NCI-H1694 treated with DMSO at 0.1 percent for 48 hours (cell line): ENCODE measurements at regions not wholly inside any gene's neighbourhood (a gene's known extent, or its start where the extent isn't known, plus 50 kb on each side); places are given as distances from the start of the nearest gene placed in this dataset.

Experiments used
- DNase-seq: peaks from one replicate; lab custom pipeline; 2025; lab: John Stamatoyannopoulos, UW

DNA sequence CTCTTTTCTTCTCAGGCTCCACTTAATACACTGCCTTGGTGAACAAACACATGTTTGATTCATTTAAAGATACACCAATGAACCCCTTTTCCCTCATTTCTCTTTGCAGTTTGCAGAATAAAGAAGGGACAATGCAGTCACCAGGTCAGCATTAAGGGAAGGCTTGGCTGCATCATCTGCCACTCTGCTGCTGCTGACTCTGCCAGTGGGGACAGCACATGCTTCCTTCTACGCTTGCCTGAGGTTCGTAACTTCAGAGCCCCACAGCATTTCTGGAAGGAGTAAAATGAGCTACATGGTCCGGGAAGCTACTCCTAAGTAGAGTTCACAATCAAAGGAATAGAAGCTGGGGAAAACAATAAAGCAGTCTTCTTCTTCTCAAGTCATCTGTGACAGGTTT lies 178.9 kb upstream of the GATB start:
- DNase-seq, result no peak

DNA sequence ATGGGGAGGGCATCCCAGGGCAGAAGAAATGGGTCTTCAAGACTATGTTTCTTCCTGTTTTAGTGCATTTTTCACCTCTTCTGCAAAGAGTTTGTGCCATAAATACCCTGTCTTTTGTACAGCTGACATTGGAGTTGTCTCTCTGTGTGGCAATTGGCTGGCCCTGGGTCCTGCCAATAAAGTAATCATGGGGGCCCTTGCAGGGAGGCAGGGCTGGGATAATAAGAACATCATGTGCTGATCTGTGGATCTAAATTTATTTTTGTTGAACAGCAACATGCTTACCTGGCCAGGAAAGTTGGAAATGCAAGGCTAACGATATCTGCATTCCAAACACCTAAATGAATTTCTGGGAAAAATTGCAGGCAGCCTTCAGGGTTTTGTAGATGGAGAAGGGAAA lies 174.6 kb upstream of the GATB start:
- no peak for DNase-seq

- DNase-seq, result no peak
These were observed 174.0 kb upstream of the GATB start for GRCh38 chr4:151934766-151935165.

DNA sequence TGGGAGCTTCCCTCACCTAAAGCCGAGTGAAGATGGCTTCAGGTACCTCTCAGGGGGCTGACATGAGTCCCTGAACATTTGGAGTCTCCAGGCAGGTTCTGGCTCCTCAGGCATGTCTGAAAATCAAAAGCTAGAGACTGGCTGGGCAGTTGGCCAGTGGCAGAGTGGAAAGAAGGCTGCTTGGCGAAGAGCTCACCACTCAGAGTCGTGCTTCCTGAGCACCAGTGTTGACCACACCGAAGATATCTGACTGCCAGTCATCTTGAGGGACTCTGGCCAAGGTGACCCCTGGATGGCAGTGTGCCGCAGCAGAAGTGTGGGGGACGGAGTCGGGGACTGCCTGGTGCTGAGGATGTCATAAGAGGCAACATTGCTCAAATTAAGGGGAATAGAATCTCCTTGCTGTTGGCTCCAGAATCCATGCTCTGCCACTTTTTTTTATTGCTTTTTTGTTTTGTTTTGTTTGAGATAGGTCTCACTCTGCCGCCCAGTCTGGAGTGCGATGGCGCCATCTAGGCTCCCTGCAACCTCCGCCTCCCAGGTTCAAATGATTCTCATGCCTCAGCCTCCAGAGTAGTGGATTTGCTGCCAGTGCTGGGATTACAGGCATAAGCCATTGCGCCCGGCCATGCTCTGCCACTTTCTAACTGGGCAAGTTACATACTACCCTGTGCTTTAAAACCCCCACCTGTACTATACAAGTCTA lies 172.5 kb upstream of the GATB start:
- peak; percentile 1 for DNase-seq

- DNase-seq, result no peak
These were observed 170.8 kb upstream of the GATB start for GRCh38 chr4:151931563-151931962.

DNA sequence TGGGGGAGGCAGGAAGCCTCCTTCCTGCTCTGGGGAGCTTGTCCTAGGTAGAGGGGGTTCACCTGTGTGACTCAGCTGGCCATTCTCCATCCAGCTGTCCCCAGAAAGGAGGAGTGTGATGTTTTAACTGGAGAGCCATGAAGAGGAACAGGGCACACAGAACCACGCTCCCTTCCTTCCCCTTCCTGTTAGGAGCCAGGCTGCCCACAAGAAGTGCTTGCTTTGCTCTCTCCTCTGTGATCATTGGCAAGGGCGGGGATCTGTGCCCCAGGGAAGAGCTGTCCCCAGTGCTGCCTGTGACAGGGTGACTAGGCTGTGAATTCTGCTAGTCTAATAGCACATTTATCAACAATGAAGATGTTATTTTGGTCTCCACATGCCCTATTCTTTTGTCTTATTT lies 169.6 kb upstream of the GATB start:
- no peak for DNase-seq

GRCh38 chr4:151928112-151928511 lies 167.3 kb upstream of the GATB start:
- DNase-seq, result no peak

DNA sequence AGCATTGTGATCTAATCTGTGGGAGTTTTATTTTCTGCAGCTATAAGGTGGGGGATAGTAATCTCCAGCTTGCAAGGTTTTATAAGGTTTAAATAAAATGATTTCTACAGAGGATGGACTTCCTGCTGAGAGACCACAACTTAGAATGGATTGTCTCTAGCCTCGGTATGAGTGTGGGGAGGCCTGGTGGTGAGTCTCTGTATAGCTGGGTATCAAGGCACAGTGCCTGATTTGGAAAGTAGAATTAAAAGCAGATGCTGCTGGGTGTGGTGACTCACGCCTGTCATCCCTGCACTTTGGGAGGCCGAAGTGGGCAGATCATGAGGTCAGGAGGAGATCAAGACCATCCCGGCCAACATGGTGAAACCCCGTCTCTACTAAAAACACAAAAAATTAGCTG lies 162.0 kb upstream of the GATB start:
- DNase-seq, result no peak

DNA sequence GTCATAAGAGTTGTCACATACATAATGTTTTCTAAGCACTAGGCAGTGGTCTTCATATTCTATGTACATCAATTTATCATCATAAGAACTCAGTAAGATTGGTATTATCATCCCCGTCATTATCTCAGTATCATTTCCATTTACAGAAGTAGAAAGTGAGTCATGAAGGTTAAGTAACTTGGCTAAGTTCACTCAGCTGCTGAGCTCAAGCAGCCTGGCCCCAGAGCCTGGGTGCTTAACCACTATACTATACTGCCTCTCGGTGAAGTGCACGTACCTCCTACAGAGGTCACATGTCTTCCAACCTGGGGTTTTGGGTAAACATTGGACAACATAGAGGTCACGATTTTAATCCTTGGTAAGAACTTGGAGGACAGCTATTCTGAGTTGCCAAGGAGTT lies 161.5 kb upstream of the GATB start:
- DNase-seq, result no peak

DNA sequence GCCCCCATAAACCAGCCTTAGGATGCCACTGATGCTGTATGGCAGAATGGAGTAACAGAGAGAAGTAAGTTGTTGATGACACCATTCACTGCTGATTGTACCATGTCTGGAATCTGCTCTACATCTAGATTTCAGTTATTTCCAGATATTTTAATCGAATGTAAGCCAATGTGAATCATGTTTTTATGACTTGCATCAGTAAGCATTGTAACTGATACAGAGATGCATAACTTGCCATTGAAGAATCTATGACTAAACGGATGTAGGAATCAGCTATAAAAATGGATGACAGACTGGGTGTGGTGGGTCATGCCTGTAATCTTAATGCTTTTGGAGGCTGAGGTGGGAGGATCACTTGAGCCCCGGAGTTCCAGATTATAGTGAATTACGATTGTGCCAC lies 161.0 kb upstream of the GATB start:
- no peak for DNase-seq

GRCh38 chr4:151921386-151921785 lies 160.6 kb upstream of the GATB start:
- DNase-seq, result no peak

DNA sequence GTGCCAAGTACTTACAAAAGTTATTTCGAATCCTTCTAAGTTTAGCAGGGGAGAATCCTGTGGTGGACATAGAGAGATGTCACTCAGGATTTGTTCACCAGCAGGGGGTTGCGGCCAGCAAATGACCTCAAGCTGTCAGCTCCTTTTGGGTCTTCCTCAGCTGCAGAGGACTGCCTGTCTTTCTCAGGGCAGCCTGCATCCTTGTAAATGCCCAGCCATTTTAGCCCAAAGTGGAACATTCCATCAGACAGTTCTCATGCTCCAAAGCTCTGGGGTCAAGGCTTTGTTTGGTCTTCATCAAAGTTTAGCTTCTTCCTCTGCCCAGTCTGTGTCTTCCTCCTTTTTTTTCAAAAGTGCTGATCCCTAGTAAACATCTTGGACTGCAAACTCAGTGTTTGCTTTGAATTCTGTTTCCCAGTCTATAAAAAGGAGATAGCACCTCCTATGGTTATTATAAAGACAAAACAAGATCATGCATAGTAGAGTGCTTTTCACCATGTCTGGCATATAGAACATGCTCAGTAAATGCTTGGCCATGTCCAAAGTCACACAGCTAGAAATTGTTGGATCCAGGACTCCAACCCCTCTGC lies 156.4 kb upstream of the GATB start:
- DNase-seq, result no peak

- DNase-seq, result no peak
These were observed 151.8 kb upstream of the GATB start for GRCh38 chr4:151912632-151913031.

DNA sequence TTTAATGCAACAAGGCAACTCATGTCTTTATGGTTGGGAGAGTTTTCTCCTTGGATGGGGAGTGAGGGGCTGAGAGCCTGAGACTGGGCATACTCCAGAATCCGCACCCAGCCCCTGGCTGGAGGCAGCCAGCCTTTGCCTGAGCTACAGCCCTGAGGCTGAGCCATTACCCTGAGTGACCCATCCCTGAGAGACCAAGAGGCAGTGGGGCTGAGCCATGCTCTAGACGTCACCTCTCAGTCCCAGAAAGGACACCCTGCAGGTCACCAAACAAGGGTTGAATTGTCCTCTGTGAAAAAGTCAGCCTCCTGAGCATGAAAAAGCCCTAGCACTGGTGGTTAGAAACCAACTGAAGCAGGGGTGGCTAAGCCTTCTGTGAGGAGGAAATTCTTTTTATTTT lies 151.2 kb upstream of the GATB start:
- DNase-seq, result no peak

- DNase-seq, result no peak
These were observed 148.1 kb upstream of the GATB start for GRCh38 chr4:151908734-151909497.

DNA sequence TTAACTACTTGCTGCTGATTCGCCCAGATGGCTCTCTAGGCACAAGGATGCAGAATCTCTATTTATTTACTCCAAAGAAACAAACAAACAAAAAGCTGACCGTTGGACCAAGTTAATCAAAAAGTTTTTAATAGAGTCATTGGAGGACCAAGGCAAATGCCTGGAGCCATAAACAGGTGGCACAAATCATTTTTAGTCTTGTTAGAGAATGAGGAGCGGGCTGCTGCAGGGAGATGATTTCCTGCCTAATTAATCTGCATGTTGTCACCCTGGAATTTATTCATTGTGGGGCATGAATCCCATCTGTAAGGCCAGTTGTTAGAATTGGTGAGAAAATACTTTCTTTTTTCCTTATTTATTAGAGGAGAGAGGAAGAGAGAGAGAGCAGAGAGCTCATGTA lies 147.4 kb upstream of the GATB start:
- DNase-seq, result peak; percentile 7

DNA sequence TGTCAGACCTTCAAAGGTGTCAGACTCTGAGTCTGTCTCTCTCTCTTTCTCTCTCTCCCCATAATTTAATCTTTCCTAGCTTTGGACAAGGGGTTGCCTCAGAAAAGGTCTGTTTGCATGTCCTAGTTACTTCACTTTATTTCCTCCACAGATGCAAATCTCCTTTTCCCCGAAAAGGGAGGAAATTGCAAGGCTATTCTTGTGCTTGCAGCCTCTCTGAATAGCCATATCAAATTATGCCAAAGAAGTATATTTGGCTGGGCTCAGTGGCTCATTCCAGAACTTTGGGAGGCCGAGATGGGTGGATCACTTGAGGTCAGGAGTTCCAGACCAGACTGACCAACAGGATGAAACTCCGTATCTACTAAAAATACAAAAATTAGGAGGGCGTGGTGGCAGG lies 145.6 kb upstream of the GATB start:
- DNase-seq, result no peak

DNA sequence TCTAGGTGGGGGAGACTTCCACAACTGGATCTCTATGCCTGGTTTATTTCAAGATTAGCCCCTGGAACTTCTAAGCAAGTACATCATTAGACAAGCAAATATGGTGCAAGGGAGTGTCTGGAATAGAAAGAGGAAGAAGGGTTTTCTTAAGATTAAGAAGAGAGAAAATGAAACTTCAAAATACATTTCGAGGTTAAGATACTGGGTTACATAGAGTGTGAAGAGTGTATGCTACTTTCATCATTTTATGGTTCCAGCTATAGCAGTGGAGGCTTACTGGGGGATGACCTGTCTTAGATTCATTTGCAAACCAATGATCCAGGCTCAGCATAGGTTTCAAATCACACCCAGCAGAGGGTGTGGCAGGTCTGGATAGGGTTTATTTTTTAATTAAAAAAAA lies 144.4 kb upstream of the GATB start:
- DNase-seq, result no peak

DNA sequence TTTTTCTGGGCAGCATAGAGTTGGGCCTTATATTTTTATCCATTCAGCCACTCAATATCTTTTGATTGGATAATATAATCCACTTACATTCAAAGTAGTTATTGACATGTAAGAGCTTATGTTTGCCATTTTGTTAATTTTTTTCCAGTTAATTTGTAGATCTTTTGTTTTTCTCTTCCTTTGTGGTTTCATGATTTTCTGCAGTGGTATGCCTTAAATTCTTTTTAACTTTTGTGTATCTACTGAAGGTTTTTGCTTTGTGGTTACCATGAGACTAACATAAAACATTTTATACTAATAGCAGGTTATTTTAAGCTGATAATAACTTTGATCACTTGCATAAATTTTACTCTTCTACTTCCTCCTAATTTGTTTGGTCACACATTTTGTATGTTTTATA lies 140.8 kb upstream of the GATB start:
- no peak for DNase-seq

- no peak for DNase-seq
These were observed 136.1 kb upstream of the GATB start for GRCh38 chr4:151896880-151897279.

- no peak for DNase-seq
These were observed 134.9 kb upstream of the GATB start for GRCh38 chr4:151895671-151896070.

- DNase-seq, result no peak
These were observed 133.4 kb upstream of the GATB start for GRCh38 chr4:151894246-151894645.

- DNase-seq, result no peak
These were observed 127.6 kb upstream of the GATB start for GRCh38 chr4:151888367-151888866.
